ENCODE measurements at regions not wholly inside any gene's neighbourhood (a gene's known extent, or its start where the extent isn't known, plus 50 kb on each side); places are given as distances from the start of the nearest gene placed in this dataset.

- no peak for DNase-seq (ENCODE audit: low read depth, low spot score)
Measured at GRCh38 chr2:8190279-8190678, 491.6 kb upstream of the ID2 start.

GRCh38 chr2:8191427-8191826, 490.4 kb upstream of the ID2 start:
- no peak for DNase-seq (ENCODE audit: low read depth, low spot score)

DNA sequence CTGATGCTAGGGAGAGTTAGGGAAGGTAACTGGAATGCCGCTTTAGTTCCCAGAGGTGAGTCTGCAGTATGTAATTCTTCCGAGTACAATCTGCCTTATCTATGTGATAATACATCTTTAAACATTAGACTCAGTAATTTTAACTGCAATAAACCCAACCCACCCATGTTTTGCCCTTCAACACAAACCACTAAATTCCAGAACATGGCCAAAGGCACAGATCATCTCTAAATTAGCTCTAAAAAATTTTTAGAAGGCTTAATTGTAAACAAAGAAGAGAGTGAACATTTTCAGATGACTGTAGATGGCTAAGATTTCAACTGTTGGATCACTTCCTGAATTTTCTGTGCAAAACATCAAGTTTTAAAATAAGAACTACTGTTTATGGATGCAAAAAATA, 488.7 kb upstream of the ID2 start:
- no peak for DNase-seq (ENCODE audit: low read depth, low spot score)

GRCh38 chr2:8193686-8194615, 487.9 kb upstream of the ID2 start:
- DNase-seq (ENCODE audit: low read depth, low spot score): peak; percentile 45

DNA sequence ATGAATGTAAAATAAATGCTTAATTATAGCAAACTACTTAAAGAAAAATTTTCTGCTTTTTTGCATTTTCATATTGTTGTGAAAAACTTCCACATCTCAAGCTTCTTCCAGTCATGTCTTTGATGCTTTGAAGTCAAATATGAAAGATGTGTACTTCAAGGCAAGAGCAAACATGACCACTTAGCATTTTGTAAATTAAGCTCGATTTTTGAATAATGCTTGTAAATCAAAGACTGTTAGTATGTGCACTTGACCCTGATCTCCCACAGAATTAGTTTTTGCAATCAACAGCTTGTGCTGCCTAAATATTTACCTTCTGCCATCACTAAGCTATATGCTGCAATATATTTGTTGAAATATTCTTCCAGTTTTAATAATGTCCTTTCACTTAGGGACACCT, 486.1 kb upstream of the ID2 start:
- DNase-seq (ENCODE audit: low read depth, low spot score): no peak

DNA sequence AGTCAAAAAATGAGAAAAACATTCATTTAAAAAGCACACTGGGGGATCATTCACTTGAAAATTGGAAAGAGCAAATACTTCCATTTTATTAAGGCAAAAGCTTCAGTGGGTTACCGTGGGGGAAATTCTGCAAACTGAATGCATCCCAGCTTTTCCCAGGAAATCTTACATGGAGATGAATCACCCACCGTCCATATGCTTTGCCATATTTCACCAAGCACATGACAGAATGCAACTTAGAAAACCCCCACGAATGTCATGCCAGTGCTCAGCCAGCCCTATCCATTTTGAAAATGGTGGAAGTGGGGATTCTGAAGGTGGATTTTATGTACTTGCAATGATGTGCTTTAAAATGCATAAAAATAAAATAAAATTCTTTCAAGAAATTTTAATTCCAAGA, 485.5 kb upstream of the ID2 start:
- DNase-seq (ENCODE audit: low read depth, low spot score): no peak

- no peak for DNase-seq (ENCODE audit: low read depth, low spot score)
Measured at GRCh38 chr2:8197101-8197500, 484.8 kb upstream of the ID2 start.

DNA sequence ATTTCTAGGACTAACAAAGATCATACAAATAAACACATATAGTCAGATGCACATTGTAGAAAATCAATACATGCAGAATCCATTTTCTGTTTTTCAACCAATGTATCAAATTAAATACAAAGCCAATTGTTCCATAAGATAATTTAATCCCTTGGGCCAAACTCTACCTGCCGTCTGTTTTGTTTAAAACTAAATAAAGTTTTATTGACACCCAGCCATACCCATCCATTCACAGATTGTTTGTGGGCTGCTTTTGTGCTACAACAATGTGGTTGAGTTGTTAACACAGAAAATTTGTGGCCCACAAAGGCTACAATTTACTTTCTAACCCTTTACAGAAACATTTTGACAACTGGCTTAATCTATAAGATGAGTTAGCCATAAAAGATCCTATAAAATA, 484.0 kb upstream of the ID2 start:
- no peak for DNase-seq (ENCODE audit: low read depth, low spot score)

DNA sequence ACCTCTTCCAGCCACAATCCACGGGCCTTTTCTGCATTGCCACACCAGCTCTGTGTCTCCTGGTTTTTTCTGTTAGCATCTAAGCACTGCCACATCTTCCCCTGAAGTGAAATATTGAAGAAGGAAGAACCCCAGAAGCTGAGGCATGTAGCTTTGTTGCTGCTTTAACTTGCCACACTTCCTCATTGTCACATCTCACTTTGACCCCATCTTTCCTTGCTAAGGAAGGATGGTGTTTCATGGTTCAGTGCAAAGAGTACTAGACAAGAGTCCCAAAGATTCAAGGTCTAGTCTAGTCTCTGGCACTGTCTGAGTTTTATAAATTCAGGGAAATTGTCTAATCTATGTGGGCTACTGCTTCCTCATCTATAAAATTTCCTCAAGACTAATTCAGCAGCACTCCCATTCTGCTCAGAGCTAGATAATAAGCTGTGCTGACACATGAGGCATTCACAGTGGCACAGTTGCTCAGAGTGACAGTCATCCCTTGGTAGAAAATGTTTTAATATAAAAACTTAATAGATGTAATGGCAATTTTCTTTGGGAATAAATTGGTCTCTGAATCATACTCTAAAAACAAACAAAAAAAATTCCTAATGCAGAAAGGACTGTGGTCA, 483.0 kb upstream of the ID2 start:
- no peak for DNase-seq (ENCODE audit: low read depth, low spot score)

DNA sequence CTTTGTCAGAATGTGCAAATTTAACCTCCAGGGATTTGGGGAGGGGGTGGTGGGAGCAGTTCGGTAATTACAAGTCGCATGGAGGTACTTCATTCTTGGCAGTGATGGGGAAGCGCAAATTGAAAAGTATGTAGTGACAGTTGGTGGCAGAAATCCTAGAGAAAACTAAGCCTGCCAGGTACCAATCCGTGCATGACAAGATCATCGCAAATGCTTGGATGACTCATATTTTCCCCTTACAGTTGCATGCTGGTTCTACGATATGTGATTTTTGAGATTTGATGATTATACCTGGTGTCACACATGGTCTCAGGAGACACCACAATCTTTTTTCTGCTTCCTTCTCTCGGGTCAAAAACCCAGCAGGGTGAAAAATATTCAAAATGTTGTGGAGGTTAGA, 479.7 kb upstream of the ID2 start:
- no peak for DNase-seq (ENCODE audit: low read depth, low spot score)

DNA sequence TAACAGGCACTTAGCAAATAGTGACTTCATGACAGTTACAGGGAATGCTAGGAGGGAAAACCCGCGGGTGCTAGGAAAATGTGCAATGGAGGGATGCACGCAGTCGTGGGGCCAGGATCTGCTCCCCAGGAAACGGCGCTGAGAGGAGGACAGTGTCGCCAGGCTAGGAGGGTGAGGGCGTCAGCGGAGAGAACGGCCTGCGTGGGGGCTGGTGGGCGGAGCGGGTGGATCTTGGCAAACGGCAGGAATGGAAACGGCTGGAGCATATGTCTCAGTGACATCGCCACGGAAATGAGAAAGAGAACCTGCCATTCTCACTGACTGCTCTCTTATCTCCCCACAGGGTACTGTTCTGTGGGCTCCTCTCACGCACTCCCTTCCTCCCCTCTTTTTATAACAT, 478.5 kb upstream of the ID2 start:
- no peak for DNase-seq (ENCODE audit: low read depth, low spot score)

- DNase-seq (ENCODE audit: low read depth, low spot score): no peak
Measured at GRCh38 chr2:8204711-8205110, 477.1 kb upstream of the ID2 start.

DNA sequence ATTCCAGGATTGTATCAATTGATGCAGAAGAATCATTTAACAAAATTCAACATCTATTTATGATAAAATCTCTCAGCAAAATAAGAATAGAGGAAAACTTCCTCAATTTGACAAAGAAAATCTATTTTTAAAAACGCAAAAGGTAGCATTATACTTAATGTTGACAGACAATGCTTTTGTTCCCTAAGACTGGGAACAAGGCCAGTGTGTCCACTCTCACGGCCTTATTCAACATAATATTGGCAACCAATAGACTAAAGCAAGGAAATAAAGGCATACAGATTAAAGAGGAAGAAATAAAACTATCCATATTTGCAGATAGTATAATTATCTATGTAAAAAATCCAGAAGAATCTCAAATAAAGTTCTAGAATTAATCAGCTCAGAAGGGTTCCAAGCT, 472.4 kb upstream of the ID2 start:
- no peak for DNase-seq (ENCODE audit: low read depth, low spot score)

DNA sequence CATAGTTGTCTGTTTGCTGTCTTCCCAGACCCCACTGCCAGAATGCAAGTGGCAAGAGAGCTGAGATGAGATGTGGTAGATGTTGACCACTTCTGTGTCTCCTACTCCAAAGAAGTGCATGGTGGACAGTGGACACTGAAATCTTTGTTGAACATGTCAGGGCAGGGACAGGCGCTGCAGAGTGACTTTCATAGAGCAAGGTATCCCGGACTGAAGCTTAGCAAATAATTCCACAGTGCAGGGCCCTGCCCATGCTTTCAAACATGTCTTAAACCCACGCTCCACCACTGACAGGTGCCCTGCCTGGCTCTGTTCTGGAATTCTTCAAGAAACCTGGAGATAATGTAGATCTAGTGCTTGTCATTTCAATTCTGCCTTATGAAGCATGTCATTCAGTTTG, 470.5 kb upstream of the ID2 start:
- no peak for DNase-seq (ENCODE audit: low read depth, low spot score)

GRCh38 chr2:8212239-8212638, 469.6 kb upstream of the ID2 start:
- DNase-seq (ENCODE audit: low read depth, low spot score): no peak

DNA sequence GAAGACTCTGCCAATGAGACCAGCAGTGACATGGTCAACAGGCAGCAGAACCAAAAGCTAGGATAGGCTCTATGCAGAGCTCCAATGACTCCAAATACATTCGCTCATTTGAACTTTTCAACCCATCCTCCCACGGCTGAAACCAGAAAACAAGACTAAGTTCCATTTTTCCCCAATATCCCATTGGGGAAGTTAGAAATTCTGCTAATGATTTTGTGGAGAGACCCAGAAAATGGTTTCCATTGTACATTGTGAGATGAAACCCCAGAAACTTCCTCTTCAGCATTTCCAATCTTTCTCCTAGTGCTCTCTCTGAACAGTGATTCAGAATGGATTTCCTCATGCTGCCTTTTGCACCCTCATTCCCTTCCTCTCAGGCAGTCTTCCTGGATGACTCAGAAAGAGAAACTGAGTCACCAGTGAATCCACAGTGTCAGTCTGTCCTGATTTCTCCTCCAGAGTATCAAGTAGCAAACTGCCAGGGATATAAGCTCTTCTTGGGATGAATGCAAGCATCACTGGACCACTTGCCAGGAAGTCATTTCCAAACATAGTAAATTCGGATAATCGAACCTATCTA, 467.7 kb upstream of the ID2 start:
- no peak for DNase-seq (ENCODE audit: low read depth, low spot score)

- DNase-seq (ENCODE audit: low read depth, low spot score): no peak
Measured at GRCh38 chr2:8215159-8215863, 466.5 kb upstream of the ID2 start.

- DNase-seq (ENCODE audit: low read depth, low spot score): no peak
Measured at GRCh38 chr2:8215982-8216381, 465.9 kb upstream of the ID2 start.

DNA sequence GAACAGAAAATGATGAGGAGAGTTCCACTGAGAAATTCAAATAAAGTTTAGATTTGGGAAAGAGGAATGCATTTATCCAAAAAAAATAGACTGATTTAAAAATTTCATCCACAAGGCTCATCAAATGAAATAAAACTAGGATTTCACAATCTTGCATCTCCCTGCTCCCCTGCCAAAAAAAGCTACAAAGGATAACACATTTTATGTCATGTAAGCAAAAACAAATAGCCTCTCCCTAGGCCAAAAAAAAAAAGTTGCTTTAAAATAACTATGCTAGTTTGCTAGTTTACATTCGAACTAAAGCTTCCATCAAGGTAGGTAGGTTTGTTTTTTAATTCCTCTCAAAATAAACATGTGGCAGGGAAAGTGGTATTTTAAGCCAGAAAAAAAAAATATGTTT, 465.5 kb upstream of the ID2 start:
- no peak for DNase-seq (ENCODE audit: low read depth, low spot score)

DNA sequence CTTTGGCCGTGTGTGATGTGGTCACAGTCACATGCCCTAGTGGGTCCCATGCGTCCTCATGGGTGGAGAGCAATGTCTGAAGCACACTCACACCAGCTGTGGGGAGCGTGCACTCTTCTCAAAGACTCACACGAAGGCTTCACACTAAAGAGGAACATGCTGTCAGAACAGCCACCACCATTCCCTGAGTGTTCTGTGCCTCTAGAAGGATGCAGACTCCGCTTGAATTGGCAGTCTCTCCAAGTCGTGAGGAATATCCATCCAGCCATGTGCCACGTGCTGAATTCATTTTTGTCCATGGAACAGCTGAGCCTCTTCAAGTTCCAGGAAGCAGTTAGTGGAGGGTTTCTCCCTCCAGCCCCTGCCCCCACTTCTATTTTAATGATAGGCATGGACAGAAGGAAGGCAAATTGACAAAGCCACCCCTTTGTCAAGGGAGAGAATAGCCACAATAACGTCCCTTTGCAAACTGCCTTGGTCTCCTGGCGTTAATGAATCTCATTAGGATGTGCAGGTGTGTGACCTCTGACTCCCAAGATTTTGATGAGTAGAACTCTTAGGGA, 464.3 kb upstream of the ID2 start:
- DNase-seq (ENCODE audit: low read depth, low spot score): no peak

DNA sequence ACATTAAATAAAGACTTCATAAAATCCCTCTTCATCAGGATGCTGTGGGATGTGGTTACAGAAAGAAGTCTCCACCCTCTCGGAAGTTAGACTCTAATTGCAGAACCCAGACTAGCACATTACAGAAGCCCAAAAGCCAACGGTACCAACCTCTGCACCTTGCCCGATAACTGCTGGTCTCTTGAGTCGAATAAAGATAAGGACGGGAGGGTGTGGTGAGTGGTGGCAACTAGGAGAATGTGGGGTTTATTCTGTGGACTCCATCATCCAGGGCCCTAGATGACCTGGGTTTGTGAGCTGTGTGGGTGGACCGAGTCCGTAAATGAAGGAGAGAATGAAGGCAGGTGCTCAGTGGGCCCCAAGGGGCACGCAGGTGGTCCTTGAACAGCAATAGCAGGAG, 462.8 kb upstream of the ID2 start:
- DNase-seq (ENCODE audit: low read depth, low spot score): no peak

Data from iPS DF 19.7 (cell line).